ENCODE measurements at regions not wholly inside any gene's neighbourhood (a gene's known extent, or its start where the extent isn't known, plus 50 kb on each side); places are given as distances from the start of the nearest gene placed in this dataset.

DNA sequence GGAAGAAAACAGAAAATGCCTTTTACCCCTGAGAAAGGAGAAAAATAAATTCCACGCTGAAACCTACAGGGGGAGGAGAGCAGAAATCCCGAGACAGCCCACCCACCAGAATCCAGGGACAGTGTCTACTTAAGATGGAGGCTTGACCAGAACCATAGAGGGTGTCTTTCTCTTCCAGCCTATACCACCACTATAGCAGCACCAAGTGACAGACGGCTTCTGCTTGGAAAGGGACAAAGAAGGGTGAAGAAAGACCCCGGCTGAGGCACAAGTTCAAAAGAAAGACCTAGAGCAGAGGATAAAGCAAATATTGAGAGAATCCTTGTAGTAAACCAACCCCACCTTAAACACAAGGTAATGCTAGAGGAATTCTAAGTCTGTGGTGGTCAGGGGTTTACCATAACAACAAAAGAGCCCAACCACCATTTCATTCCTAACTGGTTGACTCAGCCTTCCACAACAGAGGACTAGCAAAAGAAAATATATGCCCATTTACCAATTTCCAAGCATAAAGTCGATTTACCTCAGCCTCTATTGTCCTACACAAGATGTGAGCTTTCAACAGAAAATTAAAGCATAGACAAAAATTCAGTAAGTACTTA is 105.3 kb upstream of the FOXG1 start:
- DNase-seq, result no peak

DNA sequence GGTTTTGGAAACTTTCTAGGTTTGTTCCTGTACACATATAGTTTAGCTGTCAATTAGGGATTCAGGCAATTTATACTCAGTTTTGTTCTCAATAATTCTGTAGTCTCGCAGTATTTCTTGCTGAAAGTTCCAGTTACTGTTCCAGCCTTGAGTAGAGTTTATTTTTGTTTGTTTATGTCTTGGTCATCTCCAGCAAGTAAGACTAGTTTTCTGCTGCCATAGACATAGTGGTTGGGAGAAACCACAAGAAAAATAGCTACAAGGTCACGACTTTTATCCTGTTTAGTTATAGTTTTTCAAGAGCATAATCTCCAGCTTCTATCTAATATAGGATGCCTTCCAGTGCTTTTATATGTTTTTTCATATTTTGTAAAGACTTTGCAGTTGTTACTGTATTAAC is 99.6 kb upstream of the FOXG1 start:
- no peak for DNase-seq

DNA sequence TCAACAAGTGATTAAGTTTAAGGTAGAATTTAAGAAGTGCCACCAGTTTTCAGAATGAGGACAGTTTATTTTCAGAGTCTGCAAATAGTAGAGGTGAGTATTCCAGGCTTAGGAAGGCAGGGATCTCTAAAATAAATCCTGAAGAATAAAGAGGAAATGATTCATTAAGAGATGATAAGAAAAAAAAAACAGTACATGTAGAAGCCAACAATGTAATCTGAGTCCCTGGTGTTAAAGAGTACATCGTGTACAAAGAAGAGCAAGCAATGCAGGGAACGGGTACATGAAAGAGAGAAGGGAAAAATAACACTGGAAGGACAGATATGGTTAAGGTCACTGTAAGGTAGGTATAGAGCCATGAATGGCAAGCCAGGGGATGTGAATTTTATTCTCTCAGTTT is 95.2 kb upstream of the FOXG1 start:
- DNase-seq, result no peak

DNA sequence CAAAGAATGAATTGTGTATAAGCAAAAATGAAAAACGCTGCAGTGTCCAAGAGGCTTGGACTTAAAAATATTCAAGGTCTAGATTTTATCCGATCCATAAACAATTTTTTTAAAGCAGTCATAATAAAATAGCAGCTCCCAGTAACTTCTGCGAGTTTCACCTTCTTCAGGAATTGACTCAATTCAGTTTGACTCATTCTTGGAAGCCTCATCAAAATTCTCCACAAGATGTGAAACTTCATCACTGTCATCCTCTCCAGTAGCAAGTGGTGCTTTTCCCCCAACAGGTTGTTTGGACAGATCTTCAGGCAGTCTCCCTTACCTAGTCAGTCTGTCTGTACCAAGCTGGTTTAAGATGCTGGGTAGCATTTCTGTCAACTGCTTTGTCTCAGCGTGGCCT is 93.5 kb upstream of the FOXG1 start:
- no peak for DNase-seq

DNA sequence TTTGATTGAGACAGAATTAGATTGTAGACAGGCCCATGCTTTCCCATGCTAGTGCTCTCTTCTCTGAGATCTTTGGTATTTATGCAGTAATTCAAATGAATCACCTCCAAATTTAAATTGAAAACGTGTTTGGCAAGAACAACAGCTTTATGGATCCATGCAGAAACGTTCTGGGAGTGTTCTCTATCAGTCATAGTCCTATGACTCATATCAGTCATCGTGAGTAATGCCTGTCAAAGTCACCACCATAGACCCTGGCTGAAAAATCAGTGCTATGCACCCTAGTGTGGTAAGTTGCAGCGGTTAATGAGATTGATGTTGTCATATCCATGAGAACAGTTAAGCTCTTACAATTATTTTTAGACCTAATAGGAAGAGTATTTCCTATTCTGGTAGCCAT is 90.1 kb upstream of the FOXG1 start:
- DNase-seq, result peak; percentile 21

DNA sequence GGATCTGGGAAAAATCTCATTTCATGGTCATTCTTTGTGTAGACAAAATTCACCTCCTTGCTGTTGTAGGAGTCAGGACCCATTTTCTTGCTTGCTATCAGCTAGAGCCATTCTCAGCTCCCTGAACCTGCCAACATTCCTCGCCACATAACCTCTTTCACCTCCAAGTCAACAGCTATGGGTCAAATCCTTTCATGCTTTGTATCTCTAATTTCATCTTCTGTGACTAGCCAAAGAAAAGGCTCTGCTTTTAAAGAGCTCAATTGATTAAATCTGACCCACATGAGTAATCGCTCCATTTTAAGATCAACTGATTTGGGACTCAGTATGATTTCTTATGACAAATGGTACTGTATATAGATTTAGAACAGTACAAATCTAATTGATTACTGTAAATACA is 89.2 kb upstream of the FOXG1 start:
- no peak for DNase-seq

DNA sequence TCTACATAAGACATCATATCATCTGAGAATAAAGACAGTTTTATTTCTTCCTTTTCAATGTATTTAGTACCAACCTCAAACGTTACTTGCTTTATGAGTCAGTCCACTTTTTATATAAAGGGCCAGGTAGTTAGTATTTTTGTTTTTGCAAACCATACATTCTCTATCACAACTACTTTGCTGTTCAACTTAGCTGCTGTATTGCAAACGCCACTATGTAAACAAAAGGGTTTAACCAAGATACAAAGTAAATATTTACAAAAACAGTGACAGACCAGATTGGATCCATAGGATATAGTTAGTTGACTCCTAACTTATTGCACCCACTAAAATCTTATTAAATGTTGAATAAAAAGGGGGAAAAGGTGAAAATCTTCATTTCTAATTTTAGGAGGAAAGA is 87.7 kb upstream of the FOXG1 start:
- DNase-seq, result no peak

DNA sequence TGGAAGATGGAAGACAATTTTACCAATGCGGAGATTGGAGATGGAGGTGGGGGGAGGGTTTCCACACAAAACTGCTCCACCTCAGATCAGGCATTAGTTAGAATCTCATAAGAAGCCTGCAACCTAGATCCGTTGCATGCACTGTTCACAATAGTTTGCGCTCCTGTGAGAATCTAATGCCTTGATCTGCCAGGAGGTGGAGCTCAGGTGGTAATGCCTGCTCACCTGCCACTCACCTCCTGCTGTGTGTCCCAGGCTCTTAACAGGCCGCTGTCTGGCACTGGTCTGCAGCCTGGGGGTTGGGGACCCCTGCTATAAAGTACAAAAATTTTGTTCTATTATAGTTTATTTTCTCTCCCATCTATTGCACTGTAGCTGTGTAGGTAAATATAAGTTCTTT is 84.9 kb upstream of the FOXG1 start:
- DNase-seq, result no peak

DNA sequence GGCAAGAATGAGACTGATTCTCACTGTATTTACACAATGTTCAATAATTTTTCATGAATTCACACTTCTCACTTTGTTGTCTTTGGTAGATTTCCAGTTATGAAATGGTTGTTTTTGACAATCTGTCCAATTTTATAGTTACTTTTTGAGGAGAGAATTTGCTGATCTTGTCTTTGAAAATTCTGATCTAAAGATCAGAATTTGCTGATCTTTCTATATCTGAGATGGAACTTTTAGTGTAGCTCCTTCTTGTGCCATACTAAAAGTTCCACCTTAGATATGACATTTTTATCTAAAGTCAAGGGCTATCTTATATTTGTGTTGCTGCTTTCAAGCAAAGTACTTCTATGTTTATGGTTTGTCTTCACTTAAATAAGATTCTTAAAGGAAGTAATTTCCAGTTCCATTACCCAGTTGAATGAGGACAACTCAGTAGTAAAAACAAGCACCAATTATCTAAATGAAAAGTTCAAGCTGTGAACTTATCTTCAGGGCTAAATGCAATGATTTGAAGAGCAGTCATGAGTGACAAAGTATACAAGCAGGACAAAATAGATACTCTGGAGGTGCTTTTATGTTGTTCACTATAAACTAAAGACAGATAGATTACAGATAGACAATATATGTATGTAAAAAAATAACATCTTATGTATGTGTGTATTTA is 76.4 kb upstream of the FOXG1 start:
- DNase-seq, result no peak

DNA sequence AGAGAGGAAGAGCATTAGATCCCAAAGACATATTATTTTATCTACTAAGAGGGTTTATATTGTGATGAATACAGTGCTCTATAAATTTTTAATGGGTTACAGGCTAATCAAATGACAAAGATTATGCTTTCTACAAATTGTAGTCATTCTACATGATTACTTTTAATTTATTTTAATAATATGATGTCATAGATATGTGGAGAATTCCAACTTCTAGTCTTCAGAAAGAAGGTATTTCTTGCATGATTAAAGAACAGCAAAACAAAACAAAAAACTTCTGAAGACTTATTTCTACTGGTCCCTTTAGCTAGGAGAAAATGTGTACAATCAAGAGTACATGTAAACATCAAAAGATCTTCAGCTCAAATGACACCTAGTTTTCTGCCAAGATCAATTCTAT is 71.5 kb upstream of the FOXG1 start:
- DNase-seq, result no peak

DNA sequence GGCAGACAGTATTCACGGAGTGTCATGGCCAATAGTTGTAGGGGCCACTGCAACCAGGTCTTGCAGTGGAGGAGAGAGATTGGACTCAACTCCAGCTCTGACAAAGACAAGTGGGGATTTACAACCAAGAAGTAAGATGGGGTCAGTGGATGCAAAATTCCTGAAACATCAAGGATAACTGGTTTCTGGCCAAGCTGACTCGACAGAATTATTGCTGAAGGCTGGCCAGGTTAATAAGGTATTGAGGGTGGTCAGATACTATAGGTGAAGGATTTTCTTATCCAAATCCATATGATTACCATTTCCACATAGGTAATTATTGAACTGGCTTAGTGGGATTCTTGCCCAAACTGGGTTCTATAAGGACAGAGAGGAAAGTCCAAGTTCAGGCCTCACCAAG is 64.9 kb upstream of the FOXG1 start:
- no peak for DNase-seq

DNA sequence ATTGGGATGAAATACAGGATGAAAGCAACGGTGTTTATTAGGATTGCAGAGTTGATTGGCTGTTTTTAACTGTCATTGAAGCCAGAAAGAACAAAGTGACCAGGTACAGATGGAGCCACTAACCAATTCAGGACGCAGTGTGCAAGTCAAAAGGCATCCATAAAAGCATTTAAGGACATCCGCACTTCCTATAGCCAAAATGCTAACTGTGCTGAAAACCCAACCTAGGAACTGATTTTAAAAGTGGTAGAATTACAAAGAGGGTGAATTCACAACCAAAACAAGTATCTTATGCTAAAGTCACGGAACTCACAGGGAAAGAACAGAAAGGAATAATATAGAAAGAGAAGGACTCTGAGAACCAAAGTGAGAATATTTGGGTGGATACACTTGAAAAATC is 63.1 kb upstream of the FOXG1 start:
- no peak for DNase-seq

DNA sequence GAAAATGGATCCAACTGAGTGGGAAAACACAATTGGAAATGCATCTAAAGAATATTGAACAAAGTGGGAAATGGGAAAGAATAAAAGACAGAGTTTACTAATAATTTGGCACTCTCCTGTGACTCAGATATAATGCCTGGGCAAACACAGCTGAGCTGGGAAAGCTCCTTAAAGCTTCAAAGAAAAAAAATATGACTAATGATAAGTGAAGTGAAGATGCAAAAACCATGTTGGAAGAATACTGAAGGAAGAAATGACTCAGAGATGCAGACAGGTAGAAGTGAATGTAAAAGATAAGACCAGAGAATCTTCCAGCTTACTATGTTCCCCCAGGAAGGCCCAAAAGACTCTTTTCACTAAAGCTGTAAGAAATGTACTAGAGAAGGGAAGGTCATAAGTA is 62.4 kb upstream of the FOXG1 start:
- no peak for DNase-seq

DNA sequence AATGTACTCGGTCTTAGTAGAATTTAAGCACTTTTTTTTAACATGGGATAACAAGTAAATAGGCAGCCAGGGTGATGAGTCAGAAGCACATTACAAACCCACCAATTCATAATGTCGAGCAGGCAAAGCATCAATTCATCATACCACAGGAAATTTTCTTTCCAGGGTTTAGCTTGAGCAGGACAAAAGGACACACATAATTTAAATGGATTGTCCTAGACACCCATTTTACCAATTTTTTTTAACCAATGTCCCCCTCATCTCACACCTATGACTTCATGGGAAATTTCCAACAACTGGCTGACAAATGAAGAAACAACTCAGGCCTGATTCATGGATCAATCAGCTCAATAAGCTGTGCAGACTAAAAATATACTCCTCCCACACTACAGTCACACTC is 58.8 kb upstream of the FOXG1 start:
- DNase-seq, result no peak

DNA sequence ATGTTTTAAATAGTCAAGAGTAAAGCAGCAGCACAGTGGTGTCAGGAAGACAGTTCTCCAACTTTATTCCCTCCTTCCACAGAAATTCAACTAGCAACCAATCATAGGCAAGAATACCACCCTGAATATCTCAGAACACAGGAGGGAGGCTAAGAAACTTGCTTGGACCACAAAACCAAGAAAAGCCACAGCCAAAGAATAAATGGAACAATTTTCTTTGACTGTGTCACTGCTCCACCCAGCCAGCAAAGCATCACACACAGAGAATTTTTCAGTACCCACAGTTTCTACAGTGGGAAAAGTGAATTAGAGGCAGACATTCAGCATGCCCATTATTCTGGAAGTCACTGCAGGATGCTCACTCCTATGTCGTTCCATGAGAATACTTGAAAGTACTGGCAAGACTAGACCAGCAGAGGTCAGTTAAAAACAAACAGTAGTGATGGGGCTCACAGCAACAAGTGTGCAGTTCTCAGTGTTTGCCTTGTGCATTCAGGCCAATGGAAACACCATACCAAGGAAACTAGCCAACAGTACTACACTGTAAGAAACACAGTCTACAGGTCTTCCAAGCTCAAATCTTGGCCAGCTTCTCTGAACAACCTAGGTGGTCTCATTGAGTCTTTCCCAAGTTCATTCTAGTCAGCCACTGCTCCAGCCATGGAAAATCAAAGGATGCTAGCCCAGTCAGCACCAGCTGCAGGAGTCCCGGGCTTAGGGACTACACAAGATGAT is 56.8 kb upstream of the FOXG1 start:
- no peak for DNase-seq
